NCI-H128 (cell line): ENCODE measurements at regions not wholly inside any gene's neighbourhood (a gene's known extent, or its start where the extent isn't known, plus 50 kb on each side); places are given as distances from the start of the nearest gene placed in this dataset.

Source experiments
- DNase-seq: peaks from one replicate; lab custom pipeline; 2025; ENCODE audit not compliant: unreplicated experiment; lab: John Stamatoyannopoulos, UW

GRCh38 chr3:13174011-13174802 is 101.0 kb upstream of the IQSEC1 start:
- no peak for DNase-seq

GRCh38 chr3:13173186-13173585 is 100.0 kb upstream of the IQSEC1 start:
- DNase-seq, result no peak

DNA sequence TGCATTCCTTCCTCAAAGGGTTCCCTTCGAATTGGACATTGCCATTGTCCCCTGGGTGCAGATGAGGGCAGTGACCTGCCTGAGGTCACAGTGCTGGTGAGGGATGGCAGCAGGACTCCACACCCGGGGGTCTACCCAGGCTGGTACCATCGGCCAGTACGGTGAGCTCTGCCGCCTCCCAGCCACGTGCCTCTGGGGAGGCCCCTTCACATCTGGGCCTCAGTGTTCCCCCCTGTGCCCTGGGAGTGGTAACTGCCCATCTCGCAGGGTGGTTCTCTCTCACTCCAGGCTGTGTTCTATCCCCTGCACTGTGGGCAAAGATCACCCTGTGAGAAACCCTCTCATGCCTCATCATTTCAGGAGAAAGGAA is 99.4 kb upstream of the IQSEC1 start:
- no peak for DNase-seq

DNA sequence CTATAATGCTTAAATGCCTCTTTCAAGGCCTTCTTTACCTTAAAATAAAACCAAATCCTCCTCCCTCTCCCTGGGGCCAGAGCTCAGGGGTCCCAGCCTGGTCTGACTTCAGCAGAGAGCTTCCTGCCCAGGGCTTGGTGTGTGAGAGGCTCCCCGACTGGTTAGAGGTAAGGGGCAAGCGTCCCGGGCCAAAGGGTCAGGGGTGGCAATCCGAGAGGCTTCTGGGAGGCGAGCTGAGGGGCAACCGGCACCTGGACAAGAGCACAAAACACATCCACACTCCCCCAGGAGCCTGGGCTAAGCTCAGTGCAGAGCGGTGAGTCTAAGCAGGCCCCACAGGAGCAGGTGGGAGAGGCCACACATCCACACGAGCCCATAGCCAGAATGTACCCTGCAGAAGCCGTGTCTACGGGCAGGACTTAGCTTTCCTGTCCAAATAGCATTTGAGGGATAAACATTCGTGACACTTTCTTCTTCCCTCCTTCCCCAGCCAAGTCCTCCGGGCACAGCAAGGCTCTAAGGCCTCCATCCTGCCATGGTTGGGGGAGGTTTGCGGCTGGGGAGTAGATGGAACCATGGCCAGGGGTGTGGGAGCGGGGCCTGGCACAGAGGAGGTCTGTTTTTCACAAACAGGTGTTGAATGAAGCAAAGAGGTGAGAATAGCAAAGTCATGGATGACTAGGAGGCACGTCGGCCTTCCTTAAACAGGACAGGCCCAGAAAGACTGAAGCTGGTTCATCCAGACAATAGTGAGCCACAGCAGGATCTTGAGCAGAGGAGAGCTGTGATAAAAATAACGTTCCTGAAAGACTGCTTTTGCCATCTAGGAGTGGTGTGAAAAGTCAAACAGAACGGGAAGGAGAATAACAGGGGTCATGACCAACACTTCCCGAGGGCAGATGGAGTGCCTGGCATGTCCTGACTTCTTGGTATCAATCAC is 98.7 kb upstream of the IQSEC1 start:
- DNase-seq, result no peak

GRCh38 chr3:13170317-13170716 is 97.1 kb upstream of the IQSEC1 start:
- no peak for DNase-seq

- no peak for DNase-seq
These were observed 95.2 kb upstream of the IQSEC1 start for GRCh38 chr3:13168391-13168790.

DNA sequence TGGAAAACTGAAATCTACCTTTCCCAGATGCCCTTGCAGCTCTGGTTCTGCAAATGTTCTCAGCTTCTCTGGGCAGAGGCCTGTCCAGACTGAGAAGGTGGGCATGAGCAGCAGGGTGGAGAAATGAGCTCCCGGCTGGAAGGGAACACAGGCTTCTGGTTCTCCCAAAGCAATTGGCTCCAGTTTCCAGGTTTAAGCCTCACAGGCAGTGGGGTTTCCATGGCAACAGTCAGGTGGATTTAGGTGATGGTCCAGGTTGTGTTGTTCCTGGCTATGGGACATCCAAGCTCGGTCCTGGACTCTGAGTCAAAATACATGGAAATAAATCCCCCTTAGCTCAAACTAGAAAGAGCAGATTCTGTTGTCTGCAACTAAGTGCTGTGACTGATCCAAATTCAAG is 94.6 kb upstream of the IQSEC1 start:
- DNase-seq, result no peak

GRCh38 chr3:13167064-13167743 is 94.0 kb upstream of the IQSEC1 start:
- DNase-seq, result no peak

- no peak for DNase-seq
These were observed 93.2 kb upstream of the IQSEC1 start for GRCh38 chr3:13166243-13167063.

- no peak for DNase-seq
These were observed 92.3 kb upstream of the IQSEC1 start for GRCh38 chr3:13165576-13165975.

DNA sequence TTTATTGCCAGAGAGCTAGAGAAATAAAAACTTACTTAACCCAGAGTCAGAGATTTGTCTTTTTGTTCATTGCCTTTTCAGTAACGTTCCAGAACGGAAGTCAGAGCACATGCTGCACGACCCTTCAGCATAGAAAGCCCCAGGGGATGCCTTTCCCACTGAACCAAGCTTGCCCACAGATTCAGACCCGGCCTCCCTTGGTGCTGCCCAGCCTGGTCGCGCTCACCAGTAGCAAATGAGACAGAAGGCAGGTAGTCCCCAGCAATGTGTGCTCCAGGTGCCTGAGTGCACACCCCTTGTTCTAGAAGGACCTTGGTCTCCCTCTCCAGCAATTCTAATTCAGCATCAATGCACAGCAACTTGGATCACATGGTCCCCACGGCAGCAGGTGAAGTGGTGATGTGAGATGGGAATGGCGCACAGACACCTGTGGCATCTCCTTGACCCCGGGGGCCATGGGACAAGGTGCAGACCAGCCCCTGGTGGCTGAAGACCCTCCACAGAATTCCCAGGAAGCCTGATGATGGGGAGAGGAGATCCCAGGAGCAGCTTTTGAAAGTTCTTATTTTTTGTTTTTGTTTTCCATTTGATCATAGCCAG is 91.8 kb upstream of the IQSEC1 start:
- DNase-seq, result no peak

DNA sequence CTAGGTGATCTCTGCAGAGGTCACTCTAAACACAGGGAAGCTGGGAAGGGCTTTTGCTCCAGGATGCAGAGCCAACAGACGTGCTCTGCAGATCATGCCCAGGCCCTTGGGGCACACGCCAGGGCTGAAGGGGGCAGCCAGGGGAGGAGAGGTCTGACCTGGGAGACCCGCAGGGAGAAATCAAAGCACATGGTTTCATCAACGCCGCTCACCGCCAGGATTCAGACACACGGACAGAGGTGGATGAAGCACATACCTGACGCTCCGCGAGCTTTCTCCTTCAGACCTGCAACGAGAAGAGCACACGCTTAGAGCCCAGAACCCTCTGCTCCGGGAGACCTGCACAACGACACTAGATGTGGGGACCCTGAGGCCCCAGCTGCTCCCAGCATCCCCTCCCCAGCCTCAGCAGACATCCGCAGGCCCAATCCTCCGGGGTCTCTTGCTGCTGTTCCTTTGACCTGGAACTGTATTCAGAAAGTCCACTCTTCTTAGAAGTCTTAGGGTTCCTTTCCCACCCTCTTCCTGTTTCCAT is 90.7 kb upstream of the IQSEC1 start:
- no peak for DNase-seq

DNA sequence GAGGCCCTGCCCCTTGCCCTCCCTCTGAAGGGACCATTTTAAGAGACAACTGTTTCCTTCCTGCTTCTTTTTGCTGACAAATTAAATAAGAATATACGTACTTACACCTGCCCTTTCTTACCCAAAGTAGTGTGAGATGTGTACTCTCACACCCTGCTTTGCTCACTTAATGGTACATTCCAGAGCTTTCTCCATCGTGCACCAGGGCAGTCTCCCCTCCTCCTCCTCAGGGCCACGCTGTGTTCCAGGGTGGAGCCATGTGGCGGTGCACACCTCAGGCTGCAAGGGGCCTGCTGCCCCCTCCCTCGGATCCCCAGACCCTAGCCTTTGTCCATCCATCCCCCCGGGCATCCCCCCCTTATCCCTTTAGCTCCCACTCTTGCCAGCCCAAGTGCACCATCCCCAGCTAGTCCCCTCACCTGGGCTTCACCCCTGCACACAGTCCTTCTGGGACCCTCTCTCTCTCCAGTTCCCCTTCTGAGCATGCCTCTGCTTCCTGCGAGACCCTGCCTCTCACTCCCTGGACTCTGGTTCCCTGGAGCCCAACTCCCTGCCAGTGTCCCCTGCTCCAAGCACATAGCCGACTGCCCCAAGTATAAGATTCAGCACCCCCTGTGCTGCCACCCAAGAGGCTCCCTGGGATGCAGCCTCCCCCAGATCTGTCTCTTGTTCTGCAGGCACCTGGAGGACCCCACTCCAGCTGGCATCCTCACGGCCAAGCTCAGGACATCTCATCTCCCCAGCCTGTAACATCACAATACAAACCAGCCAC is 89.5 kb upstream of the IQSEC1 start:
- no peak for DNase-seq

- DNase-seq, result no peak
These were observed 88.7 kb upstream of the IQSEC1 start for GRCh38 chr3:13161771-13162535.

DNA sequence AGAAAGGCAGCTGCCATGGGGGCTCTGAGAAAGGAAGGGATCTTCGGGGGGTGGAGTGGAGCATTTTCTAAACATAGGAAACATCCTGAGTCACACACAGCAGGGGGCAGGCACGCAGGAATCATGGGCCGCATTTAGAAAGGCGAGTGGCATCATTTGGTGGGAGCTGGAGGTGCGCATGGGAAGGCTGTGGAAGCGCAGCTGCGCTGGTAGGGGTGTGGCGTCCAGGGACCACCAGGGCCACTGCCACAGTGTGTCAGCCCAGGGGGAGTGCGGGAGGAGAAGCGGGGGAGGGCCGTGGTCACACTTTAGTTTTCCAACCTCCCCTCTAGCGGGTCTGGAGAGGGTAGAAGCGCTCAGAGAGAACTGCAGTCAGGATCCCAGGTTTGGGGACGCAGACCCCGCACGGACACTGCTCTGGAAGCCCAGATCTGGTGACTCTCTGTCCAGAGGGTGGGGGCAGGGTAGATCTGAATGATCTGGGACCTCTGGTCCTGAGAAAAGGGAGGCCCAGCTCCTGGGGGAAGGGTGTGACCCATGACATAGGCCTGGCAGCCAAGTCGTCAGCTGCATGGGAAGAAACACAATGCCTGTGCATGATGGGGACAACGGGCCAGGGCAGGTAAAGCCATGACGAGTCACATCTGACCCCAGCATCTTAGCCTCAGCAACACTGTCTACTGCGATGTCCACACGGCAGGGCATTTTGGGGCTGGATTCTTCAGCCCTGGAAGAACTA is 88.0 kb upstream of the IQSEC1 start:
- no peak for DNase-seq

DNA sequence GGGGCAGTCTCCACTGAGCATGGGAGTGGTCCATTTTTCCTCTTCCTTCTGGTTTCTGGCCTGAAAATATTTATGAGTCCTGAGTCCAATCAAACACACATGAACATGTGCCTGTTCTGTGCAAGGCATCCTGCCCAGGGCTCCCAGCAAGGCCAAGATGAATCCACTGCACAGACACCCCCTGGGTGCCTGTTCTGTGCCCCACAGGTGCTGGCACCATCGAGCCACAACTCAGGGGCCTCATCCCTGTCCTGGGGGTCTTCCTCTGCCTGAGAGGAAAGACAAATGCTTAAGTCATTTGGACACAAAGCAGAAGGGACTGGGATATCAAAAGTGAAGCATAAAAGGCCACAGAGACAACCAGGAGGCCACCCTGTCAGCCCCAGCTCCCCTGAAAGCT is 87.4 kb upstream of the IQSEC1 start:
- no peak for DNase-seq

DNA sequence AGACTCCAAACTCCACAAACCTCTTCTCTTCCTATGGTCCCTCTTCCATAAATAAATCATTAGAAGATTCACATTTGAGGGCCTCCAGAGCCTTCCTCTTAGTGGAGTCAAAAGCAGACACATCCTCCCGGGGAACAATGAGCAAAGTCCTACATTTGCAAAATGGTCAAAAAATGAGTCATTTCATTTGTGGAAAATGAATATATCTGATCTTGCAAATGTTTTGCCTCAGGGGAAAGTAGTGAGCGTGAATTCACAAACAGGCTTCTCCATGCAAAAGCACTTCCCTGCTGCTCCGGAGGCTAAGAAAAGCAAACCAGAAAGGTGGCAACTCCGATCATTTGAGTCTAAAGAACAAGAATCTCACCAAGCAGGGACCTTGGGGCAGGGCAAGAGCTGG is 86.7 kb upstream of the IQSEC1 start:
- no peak for DNase-seq

GRCh38 chr3:13158871-13159270 is 85.6 kb upstream of the IQSEC1 start:
- DNase-seq, result no peak
